ENCODE measurements at regions not wholly inside any gene's neighbourhood (a gene's known extent, or its start where the extent isn't known, plus 50 kb on each side); places are given as distances from the start of the nearest gene placed in this dataset.
A peak's percentile ranks its signal among the peaks of the same experiment; 100 is the strongest.

GRCh38 chr11:133719532-133720235 lies 125.6 kb downstream of the SPATA19 start:
- no peak for DNase-seq

GRCh38 chr11:133718831-133719230 lies 126.5 kb downstream of the SPATA19 start:
- no peak for DNase-seq

- no peak for DNase-seq
Measured at GRCh38 chr11:133718238-133718637, 127.1 kb downstream of the SPATA19 start.

GRCh38 chr11:133716602-133717001 lies 128.7 kb downstream of the SPATA19 start:
- DNase-seq = no peak

- no peak for DNase-seq
Measured at GRCh38 chr11:133715602-133716001, 129.7 kb downstream of the SPATA19 start.

- DNase-seq = peak; percentile 51
Measured at GRCh38 chr11:133714471-133715375, 130.6 kb downstream of the SPATA19 start.

GRCh38 chr11:133713844-133714243 lies 131.5 kb downstream of the SPATA19 start:
- DNase-seq = no peak

- no peak for DNase-seq
Measured at GRCh38 chr11:133713406-133713805, 131.9 kb downstream of the SPATA19 start.

- no peak for DNase-seq
Measured at GRCh38 chr11:133712051-133712560, 133.2 kb downstream of the SPATA19 start.

- DNase-seq = no peak
Measured at GRCh38 chr11:133711545-133711944, 133.8 kb downstream of the SPATA19 start.

- no peak for DNase-seq
Measured at GRCh38 chr11:133710681-133711240, 134.6 kb downstream of the SPATA19 start.

GRCh38 chr11:133710241-133710640 lies 135.1 kb downstream of the SPATA19 start:
- DNase-seq = no peak

- no peak for DNase-seq
Measured at GRCh38 chr11:133708547-133709051, 136.7 kb downstream of the SPATA19 start.

GRCh38 chr11:133706925-133707794 lies 138.2 kb downstream of the SPATA19 start:
- no peak for DNase-seq

- no peak for DNase-seq
Measured at GRCh38 chr11:133705873-133706272, 139.4 kb downstream of the SPATA19 start.

- DNase-seq = no peak
Measured at GRCh38 chr11:133705074-133705648, 140.2 kb downstream of the SPATA19 start.

GRCh38 chr11:133699071-133699470 lies 146.2 kb downstream of the SPATA19 start:
- no peak for DNase-seq

- no peak for DNase-seq
Measured at GRCh38 chr11:133698654-133699053, 146.7 kb downstream of the SPATA19 start.

- no peak for DNase-seq
Measured at GRCh38 chr11:133697603-133698180, 147.6 kb downstream of the SPATA19 start.

GRCh38 chr11:133697161-133697560 lies 148.2 kb downstream of the SPATA19 start:
- no peak for DNase-seq

GRCh38 chr11:133695387-133695786 lies 149.9 kb downstream of the SPATA19 start:
- DNase-seq = no peak

- no peak for DNase-seq
Measured at GRCh38 chr11:133694701-133695100, 150.6 kb downstream of the SPATA19 start.

All from NCI-H524 treated with DMSO at 0.1 percent for 48 hours (cell line).